GM12875 (cell line): ENCODE measurements at regions not wholly inside any gene's neighbourhood (a gene's known extent, or its start where the extent isn't known, plus 50 kb on each side); places are given as distances from the start of the nearest gene placed in this dataset.

Source experiments
- H3K4me3 ChIP-seq: one replicate; pipeline ENCODE4 v1.5.1; 2011; ENCODE audit warnings: low read depth, low read length, control low read depth
- CTCF ChIP-seq: IDR thresholded peaks from 2 replicates; pipeline ENCODE4 v1.5.1; 2011; ENCODE audit warnings: low read depth, mild to moderate bottlenecking, control low read depth, inconsistent platforms, low read length, moderate library complexity, borderline replicate concordance; ENCODE audit not compliant: insufficient read depth

- H3K4me3 ChIP-seq = no peak overlapping the region
- no peak for TF ChIP-seq CTCF
These were observed 94.2 kb downstream of the BTG1 start for GRCh38 chr12:92051441-92051840.

GRCh38 chr12:92049403-92049802 lies 96.2 kb downstream of the BTG1 start:
- H3K4me3 ChIP-seq = no peak overlapping the region
- TF ChIP-seq CTCF = no peak

GRCh38 chr12:92047393-92047826 lies 98.2 kb downstream of the BTG1 start:
- H3K4me3 ChIP-seq = no peak overlapping the region
- TF ChIP-seq CTCF = no peak

- TF ChIP-seq CTCF = no peak
These were observed 98.9 kb downstream of the BTG1 start for GRCh38 chr12:92046557-92047392.

GRCh38 chr12:92045852-92046251 lies 99.8 kb downstream of the BTG1 start:
- no peak overlapping the region for H3K4me3 ChIP-seq
- TF ChIP-seq CTCF = no peak

More at GRCh38 chr12:92046557-92047392, 98.9 kb downstream of the BTG1 start:
- H3K4me3 ChIP-seq = no peak overlapping the region

GRCh38 chr12:92044435-92044834 lies 101.2 kb downstream of the BTG1 start:
- TF ChIP-seq CTCF = no peak
- no peak overlapping the region for H3K4me3 ChIP-seq

GRCh38 chr12:92042791-92043531 lies 102.7 kb downstream of the BTG1 start:
- TF ChIP-seq CTCF = no peak
- no peak overlapping the region for H3K4me3 ChIP-seq
